Transverse colon (tissue), 4 donors: ENCODE measurements at regions not wholly inside any gene's neighbourhood (a gene's known extent, or its start where the extent isn't known, plus 50 kb on each side); places are given as distances from the start of the nearest gene placed in this dataset.

Experiments
- CTCF ChIP-seq, 5 experiments: fragments of 200-600 bp in 3 of 5; fragments of 450-650 bp in 2 of 5; sonication (generic) in 3 of 5; IDR thresholded peaks; 1 replicate in 2 of 5; 2 replicates in 3 of 5; pipeline ENCODE4 v1.5.1; 2016 to 2017; ENCODE audit warnings: antibody characterized with exemption in 5 of 5, inconsistent platforms in 3 of 5, mild to moderate bottlenecking in 2 of 5, moderate library complexity in 1 of 5
- EP300 ChIP-seq: sonication (generic); formaldehyde crosslinking; IDR thresholded peaks from one replicate; pipeline ENCODE4 v1.6.1; 2017; ENCODE audit warnings: antibody characterized with exemption, low read depth
- POLR2A ChIP-seq: fragments of 450-650 bp; IDR thresholded peaks from one replicate; pipeline ENCODE4 v1.6.1; 2016; ENCODE audit warnings: antibody characterized with exemption, mild to moderate bottlenecking, moderate library complexity
- POLR2AphosphoS5 ChIP-seq, 3 donors: sonication (generic); formaldehyde crosslinking; IDR thresholded peaks; one replicate each; pipeline ENCODE4 v1.6.1; 2016; ENCODE audit warnings: antibody characterized with exemption in 3 of 3

GRCh38 chr5:128011339-128011738 lies 72.2 kb upstream of the SLC12A2 start:
- TF ChIP-seq CTCF (IDR thresholded peaks at IDR 0.05) (no peak), POLR2AphosphoS5 (IDR thresholded peaks at IDR 0.05) (no peak), POLR2A (no peak), EP300 (no peak)
